GM12878 (cell line): ENCODE measurements at regions not wholly inside any gene's neighbourhood (a gene's known extent, or its start where the extent isn't known, plus 50 kb on each side); places are given as distances from the start of the nearest gene placed in this dataset.

Experiments used
- ATAC-seq: fragments of 200-7000 bp; cut with Tn5 transposase; 3 replicates; pipeline ENCODE4 v1.9.1; 2020; ENCODE audit warnings: mild to moderate bottlenecking, moderate library complexity
- BruUV-seq: library from RNA; stranded (reverse); fragments of 400-500 nt; replicated peaks from 2 replicates; lab custom pipeline; 2021; lab: Mats Ljungman, UMichigan
- CTCF ChIA-PET: fragments of 300-600 bp; sonication (Branson Sonifier 250); formaldehyde crosslinking; extraction: SDS; loops from one replicate; lab custom pipeline; 2021; ENCODE audit warnings: inconsistent platforms; lab: Yijun Ruan, JAX
- POLR2A ChIA-PET: fragments of 350-600 bp; formaldehyde crosslinking; extraction: SDS; loops from one replicate; lab custom pipeline; 2021; ENCODE audit warnings: inconsistent platforms; lab: Charles Lee
- RAD21 ChIA-PET: fragments of 300-600 bp; sonication (Branson Sonifier 250); formaldehyde crosslinking; loops from one replicate; lab custom pipeline; 2023; ENCODE audit warnings: antibody characterized with exemption; ENCODE audit not compliant: unreplicated experiment; lab: Charles Lee
- SMC1A ChIA-PET: fragments of 300-600 bp; sonication (Branson Sonifier 250); formaldehyde crosslinking; loops from one replicate; lab custom pipeline; 2023; ENCODE audit not compliant: unreplicated experiment, uncharacterized antibody; lab: Charles Lee
- DNase-seq: peaks from one replicate; pipeline ENCODE4 v3.0.0-alpha.2; 2011; ENCODE audit warnings: low read depth, low spot score
- FAIRE-seq: peaks from 3 replicates; lab custom pipeline; 2011; peaks lifted over from hg19 to GRCh38; lab: Jason Lieb, UNC
- H2AFZ ChIP-seq: 2 replicates; pipeline ENCODE4 v1.6.0; 2011; ENCODE audit warnings: low read depth, low read length, control low read depth; ENCODE audit not compliant: control insufficient read depth
- H3K27ac ChIP-seq: 2 replicates; pipeline ENCODE4 v1.5.1; 2011; ENCODE audit warnings: control low read depth; ENCODE audit not compliant: control insufficient read depth, insufficient read depth
- H3K27me3 ChIP-seq, 2 experiments: replicated peaks in 1 of 2; 2 replicates each; pipeline versions ENCODE4 v1.6.0 to v1.6.1; 2011; ENCODE audit warnings: low read length in 1 of 2; ENCODE audit not compliant: control insufficient read depth in 2 of 2, insufficient read depth in 2 of 2
- H3K36me3 ChIP-seq, 2 experiments: 2 replicates each; pipeline ENCODE4 v1.5.1; 2011; ENCODE audit warnings: low read length in 1 of 2; ENCODE audit not compliant: control insufficient read depth in 2 of 2, insufficient read depth in 2 of 2
- H3K4me1 ChIP-seq: 2 replicates; pipeline ENCODE4 v1.6.1; 2011; ENCODE audit warnings: mild to moderate bottlenecking, low read length, moderate library complexity, mixed read lengths; ENCODE audit not compliant: control insufficient read depth, insufficient read depth
- H3K4me2 ChIP-seq: 2 replicates; pipeline ENCODE4 v1.6.0; 2011; ENCODE audit warnings: control low read depth; ENCODE audit not compliant: control insufficient read depth, insufficient read depth
- H3K4me3 ChIP-seq: fragments of 200-600 bp; sonication (generic); 2 replicates; pipeline ENCODE4 v1.5.1; 2016
- H3K79me2 ChIP-seq: 2 replicates; pipeline ENCODE4 v1.6.0; 2011; ENCODE audit warnings: low read length; ENCODE audit not compliant: control insufficient read depth, insufficient read depth
- H3K9ac ChIP-seq: 2 replicates; pipeline ENCODE4 v1.8.0; 2011; ENCODE audit warnings: low read length, control low read depth, mixed read lengths; ENCODE audit not compliant: control insufficient read depth, insufficient read depth
- H3K9me3 ChIP-seq: replicated peaks from 3 replicates; pipeline ENCODE4 v1.5.1; 2011; ENCODE audit warnings: mild to moderate bottlenecking, low read length; ENCODE audit not compliant: control insufficient read depth, insufficient read depth
- H4K20me1 ChIP-seq: 2 replicates; pipeline ENCODE4 v1.6.0; 2011; ENCODE audit not compliant: control insufficient read depth, insufficient read depth
- CBX5 ChIP-seq: sonication (generic); IDR thresholded peaks from 2 replicates; pipeline ENCODE4 v1.6.1; 2016; ENCODE audit warnings: low read depth, moderate library complexity, mild to moderate bottlenecking, inconsistent platforms
- CREM ChIP-seq: IDR thresholded peaks from 2 replicates; pipeline ENCODE4 v1.6.1; 2014; ENCODE audit warnings: antibody characterized with exemption, low read depth
- FOXM1 ChIP-seq: IDR thresholded peaks from 2 replicates; pipeline ENCODE4 v1.6.1; 2012; ENCODE audit warnings: low read depth, mild to moderate bottlenecking, inconsistent platforms, low read length, moderate library complexity
- IKZF1 ChIP-seq: fragments of 450-650 bp; conservative IDR thresholded peaks from 2 replicates; pipeline ENCODE4 v1.6.1; 2017; ENCODE audit warnings: antibody characterized with exemption, mild to moderate bottlenecking
- JUND ChIP-seq: IDR thresholded peaks from 2 replicates; pipeline ENCODE4 v1.6.1; 2012; ENCODE audit warnings: low read depth, mild to moderate bottlenecking, low read length, improper control_type of control experiment, moderate library complexity
- KLF5 ChIP-seq: fragments of 450-650 bp; IDR thresholded peaks from 2 replicates; pipeline ENCODE4 v1.6.1; 2014; ENCODE audit warnings: mild to moderate bottlenecking; ENCODE audit not compliant: partially characterized antibody
- NFIC ChIP-seq: IDR thresholded peaks from 2 replicates; pipeline ENCODE4 v1.6.1; 2012; ENCODE audit warnings: low read depth, mild to moderate bottlenecking, inconsistent platforms, low read length, moderate library complexity
- NFYB ChIP-seq: IDR thresholded peaks from 2 replicates; pipeline ENCODE4 v1.6.1; 2011; ENCODE audit warnings: low read depth, mild to moderate bottlenecking, low read length, improper control_type of control experiment, moderate library complexity; ENCODE audit not compliant: insufficient read depth
- NR2F1 ChIP-seq: fragments of 450-650 bp; conservative IDR thresholded peaks from 2 replicates; pipeline ENCODE4 v1.6.1; 2017; ENCODE audit warnings: mild to moderate bottlenecking
- PAX5 ChIP-seq: IDR thresholded peaks from 2 replicates; pipeline ENCODE4 v1.6.1; 2011; ENCODE audit warnings: low read depth, low read length, borderline replicate concordance
- RCOR1 ChIP-seq: conservative IDR thresholded peaks from 2 replicates; pipeline ENCODE4 v1.6.1; 2012; ENCODE audit warnings: low read depth, low read length, improper control_type of control experiment
- TCF3 ChIP-seq: IDR thresholded peaks from 2 replicates; pipeline ENCODE4 v1.6.1; 2012; ENCODE audit warnings: low read depth, mild to moderate bottlenecking, low read length, borderline replicate concordance; ENCODE audit not compliant: insufficient read depth
- ZBED1 ChIP-seq: IDR thresholded peaks from 2 replicates; pipeline ENCODE4 v1.6.1; 2016; ENCODE audit warnings: borderline replicate concordance
- ZBTB11 ChIP-seq: fragments of 450-650 bp; formaldehyde crosslinking; IDR thresholded peaks from 2 replicates; pipeline ENCODE4 v1.5.0; 2022; ENCODE audit warnings: mild to moderate bottlenecking, missing genetic modification characterization
- ZNF207 ChIP-seq: fragments of 450-650 bp; IDR thresholded peaks from 2 replicates; pipeline ENCODE4 v1.6.1; 2014; ENCODE audit warnings: antibody characterized with exemption, mild to moderate bottlenecking, borderline replicate concordance
- ZNF24 ChIP-seq: fragments of 450-650 bp; IDR thresholded peaks from 2 replicates; pipeline ENCODE4 v1.6.1; 2017; ENCODE audit warnings: antibody characterized with exemption, mild to moderate bottlenecking
- WGBS: methylation state at CpG from one replicate; pipeline ENCODE4 v1.1.6; 2016; ENCODE audit warnings: low lambda C conversion rate; ENCODE audit not compliant: insufficient replicate concordance, insufficient coverage; ENCODE audit errors: missing lambda C conversion rate; 5-methylcytosine and 5-hydroxymethylcytosine counted together
- in situ Hi-C: fragments of 300-500 bp; cut with MboI; formaldehyde crosslinking; loops from 9 replicates; pipeline ENCODE4 v1.14.3; 2018; ENCODE audit warnings: mixed read lengths
- intact Hi-C: fragments of 100-400 bp; cut with micrococcal nuclease; formaldehyde crosslinking; loops from one replicate; pipeline ENCODE4 v1.14.2; 2022; ENCODE audit not compliant: unreplicated experiment
- TF ChIP-seq, protein P1 (sequence below): fragments of 450-650 bp; IDR thresholded peaks from 2 replicates; pipeline ENCODE4 v1.6.1; 2017; ENCODE audit warnings: borderline replicate concordance

GRCh38 chr2:150677551-150677950, 190.1 kb upstream of the RND3 start:
- Histone ChIP-seq H3K79me2 (no peaks in the 10 kb centered on the region), H4K20me1 (no peaks in the 10 kb centered on the region), H3K9ac (no peak overlapping the region), H3K4me2 (no peak overlapping the region), H3K4me1 (no peaks in the 10 kb centered on the region), H3K27me3 (no peaks in the 10 kb centered on the region), H3K4me3 (no peak overlapping the region), H3K9me3 (no peaks in the 10 kb centered on the region), H3K36me3 (no peaks in the 10 kb centered on the region), H3K27ac (no peak overlapping the region), H2AFZ (no peak overlapping the region)
- ChIA-PET RAD21 (no interaction called here), POLR2A (no interaction called here), SMC1A (interaction anchor here (0.9 kb wide), 1 partner anchor 33 kb away, joined by 3 read pairs; no protein-coding TSS in a partner anchor), CTCF (interaction anchor here (0.7 kb wide), 1 partner anchor 375 kb away, joined by 3 read pairs; no protein-coding TSS in a partner anchor)
- BruUV-seq: no TSS peak
- no peak for DNase-seq
- intact Hi-C loops: no loop called here
- in situ Hi-C loops: no loop called here
- WGBS: 2% methylated on average over 4 of the region's 4 CpGs
- no peak for FAIRE-seq
- TF ChIP-seq ZBED1: no peak
- TF ChIP-seq FOXM1: no peak
- no peak for TF ChIP-seq ZBTB11
- no peak for TF ChIP-seq RCOR1
- TF ChIP-seq KLF5: no peak
- TF ChIP-seq CBX5: no peak
- no peak for TF ChIP-seq NFYB
- no peak for TF ChIP-seq NR2F1
- TF ChIP-seq, protein P1, sequence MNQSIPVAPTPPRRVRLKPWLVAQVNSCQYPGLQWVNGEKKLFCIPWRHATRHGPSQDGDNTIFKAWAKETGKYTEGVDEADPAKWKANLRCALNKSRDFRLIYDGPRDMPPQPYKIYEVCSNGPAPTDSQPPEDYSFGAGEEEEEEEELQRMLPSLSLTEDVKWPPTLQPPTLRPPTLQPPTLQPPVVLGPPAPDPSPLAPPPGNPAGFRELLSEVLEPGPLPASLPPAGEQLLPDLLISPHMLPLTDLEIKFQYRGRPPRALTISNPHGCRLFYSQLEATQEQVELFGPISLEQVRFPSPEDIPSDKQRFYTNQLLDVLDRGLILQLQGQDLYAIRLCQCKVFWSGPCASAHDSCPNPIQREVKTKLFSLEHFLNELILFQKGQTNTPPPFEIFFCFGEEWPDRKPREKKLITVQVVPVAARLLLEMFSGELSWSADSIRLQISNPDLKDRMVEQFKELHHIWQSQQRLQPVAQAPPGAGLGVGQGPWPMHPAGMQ: no peak
- no peak for TF ChIP-seq IKZF1
- TF ChIP-seq JUND: no peak
- no peak for TF ChIP-seq ZNF207
- no peak for TF ChIP-seq PAX5
- no peak for TF ChIP-seq ZNF24
- no peak for TF ChIP-seq CREM
- no peak for TF ChIP-seq TCF3
- TF ChIP-seq NFIC: no peak
- ATAC-seq: no peak
